Stimulated activated CD8-positive, alpha-beta memory T cell treated with anti-CD3 and anti-CD28 coated beads, Interleukin-4, amount 100 ng/mL, for 1 hour (primary cell): ENCODE measurements at regions not wholly inside any gene's neighbourhood (a gene's known extent, or its start where the extent isn't known, plus 50 kb on each side); places are given as distances from the start of the nearest gene placed in this dataset.

Experiments
- DNase-seq, 2 donors: peaks; one replicate each; pipeline ENCODE4 v3.0.0-alpha.2; 2020; ENCODE audit warnings: low read depth in 2 of 2, low spot score in 1 of 2

GRCh38 chr20:41888434-41888833 is 270.3 kb upstream of the CHD6 start:
- DNase-seq: no peak

DNA sequence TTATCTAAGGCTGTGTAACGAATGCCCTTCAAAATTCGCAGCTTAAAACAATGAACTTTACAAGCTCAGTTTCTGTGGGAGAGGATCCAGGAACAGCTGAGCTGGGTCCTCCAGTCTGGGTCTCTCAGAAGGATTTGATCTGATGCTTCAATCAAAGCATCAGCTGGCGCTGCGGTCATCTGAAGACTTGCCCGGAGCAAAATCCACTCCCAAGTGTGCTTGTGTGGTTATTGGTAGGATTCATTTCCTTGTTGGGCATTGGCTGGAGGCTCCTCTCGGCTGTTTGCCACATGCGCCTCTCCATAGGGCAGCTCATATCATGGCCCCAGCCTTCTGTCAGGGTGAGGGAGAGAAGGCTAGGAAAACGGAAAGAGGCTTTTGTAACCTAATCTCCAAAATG is 269.3 kb upstream of the CHD6 start:
- DNase-seq: no peak

DNA sequence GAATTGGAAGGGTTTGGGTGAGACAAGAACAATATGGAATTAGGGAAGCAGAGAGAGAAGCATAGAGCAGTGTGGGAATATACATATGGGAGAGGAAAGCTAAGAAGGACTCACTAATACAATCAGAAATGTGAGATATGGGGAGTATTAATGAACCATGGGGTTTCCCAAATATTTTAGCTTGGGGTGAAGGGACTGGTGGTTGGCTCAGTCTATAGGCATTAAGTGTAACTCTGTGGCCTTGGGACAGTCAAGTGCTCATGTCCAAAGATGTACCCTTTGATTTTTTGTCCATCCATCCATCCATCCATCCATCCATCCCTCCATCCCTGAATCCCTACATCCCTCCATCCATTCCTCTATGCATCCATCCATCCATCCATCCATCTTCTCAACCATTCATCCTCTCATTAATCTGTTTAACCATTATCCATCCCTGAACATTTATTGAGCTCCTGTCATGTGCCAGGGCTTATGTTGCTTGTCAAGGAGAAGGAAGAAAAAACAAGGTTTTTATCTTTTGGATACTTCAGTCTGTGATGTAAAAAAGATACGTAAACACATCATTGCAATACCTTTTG is 263.4 kb upstream of the CHD6 start:
- DNase-seq: no peak

- DNase-seq: no peak
These were observed 260.9 kb upstream of the CHD6 start for GRCh38 chr20:41879123-41879522.

DNA sequence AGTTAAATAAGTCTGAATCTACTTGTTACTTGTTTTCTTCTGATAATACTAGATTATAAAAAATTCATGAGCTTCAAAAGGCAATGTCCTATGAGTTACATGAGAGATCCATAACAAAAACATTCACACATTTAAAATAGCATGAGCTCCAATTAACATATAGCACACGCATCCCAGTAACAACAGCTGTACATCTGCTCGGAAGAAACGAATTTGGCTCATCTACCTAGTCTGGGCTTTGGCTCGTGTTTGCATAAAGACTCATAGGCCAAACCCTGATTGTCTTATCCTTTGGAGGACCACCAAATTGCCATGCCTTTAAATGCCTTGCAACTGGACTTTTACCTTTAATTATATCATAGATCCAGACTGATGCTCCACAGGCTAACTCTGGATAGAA is 259.7 kb upstream of the CHD6 start:
- no peak for DNase-seq

- no peak for DNase-seq
These were observed 256.5 kb upstream of the CHD6 start for GRCh38 chr20:41874658-41875057.

DNA sequence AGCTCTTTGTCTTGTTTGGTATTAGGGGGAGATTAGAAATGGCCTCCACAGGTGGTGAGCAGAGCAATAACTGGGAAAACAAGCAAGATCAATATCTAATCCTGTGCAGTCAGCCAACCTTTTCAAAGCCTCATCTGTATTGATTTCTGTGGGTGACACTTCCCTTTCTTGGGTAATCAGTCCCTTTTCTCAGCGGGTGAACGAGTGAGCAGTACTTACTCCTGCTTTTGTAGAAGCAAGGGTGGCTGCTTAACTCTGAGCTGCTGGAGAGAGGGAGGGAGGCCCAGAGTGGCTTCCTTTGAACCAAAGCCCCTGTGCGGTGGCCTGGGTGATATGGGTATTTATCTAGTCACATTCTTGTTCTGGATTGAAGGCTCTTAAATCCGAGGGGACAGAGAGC is 254.8 kb upstream of the CHD6 start:
- DNase-seq: no peak

- DNase-seq: no peak
These were observed 252.8 kb upstream of the CHD6 start for GRCh38 chr20:41870869-41871462.

DNA sequence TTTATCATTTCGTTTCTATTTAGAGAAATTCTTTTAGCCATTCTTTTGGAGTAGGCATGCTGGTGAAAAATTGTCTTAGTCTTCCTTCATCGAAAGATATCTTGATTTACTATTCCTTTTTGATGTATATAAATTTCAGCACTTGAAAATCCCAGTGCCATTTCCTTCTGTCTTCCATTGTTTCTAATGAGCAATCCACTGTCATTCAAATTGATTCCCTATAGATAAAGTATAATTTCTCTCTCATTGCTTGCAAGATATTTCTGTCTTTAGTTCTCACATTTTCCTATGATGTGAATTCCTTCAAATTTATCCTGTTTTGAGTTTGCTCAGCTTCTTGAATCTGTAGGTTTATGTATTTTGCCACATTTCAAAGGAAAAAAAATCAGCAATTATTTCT is 251.1 kb upstream of the CHD6 start:
- DNase-seq: no peak

GRCh38 chr20:41865938-41866337 is 247.8 kb upstream of the CHD6 start:
- no peak for DNase-seq

DNA sequence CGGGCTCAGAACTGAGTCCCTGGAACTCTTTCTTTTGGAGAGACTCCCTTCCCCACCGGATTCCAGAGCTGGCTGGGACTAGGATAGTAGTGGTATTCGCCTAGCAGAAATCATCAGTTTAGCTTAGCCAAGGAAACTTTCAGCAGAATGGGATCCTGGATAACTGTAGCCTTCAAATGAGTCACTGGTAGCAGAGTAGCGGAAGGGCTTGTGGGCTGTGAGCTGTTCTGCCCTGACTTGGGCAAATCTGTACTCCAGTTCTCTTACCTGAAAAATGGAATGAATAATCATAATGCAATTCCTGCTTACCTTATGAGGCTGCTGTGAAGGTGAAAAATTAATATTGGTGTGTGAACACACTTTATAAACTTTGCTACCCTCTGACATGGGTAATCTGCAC is 244.3 kb upstream of the CHD6 start:
- no peak for DNase-seq

DNA sequence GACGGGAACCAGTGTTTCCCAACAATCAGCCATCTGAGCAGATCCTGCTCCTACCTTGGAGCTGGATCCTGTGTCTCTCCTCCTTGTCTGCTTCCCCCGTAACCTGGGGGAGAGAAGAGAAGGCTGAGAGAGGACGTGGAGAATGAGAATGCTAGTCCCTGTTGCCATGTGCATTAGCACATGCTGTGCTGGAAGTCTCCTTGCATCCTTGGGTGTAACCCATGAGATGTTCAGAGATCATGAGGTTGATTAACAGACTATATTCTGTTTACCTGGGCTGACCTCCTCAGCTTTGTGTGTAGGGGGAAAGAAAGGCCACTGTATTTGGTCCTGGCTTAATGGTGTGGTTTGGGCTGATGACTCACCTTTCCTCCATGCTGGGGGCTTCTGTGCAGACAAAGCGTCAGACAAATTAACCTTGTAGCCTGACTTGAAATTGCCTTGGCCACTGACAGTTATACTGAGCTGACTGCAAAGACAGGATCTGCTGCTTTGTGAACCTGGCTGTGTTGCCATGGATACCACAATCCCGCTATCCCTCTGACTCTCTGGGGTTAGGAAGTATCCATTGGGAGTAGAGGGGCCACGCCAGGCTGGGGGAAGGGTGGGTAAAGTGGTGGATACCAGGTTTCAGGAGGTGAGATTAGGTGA is 243.7 kb upstream of the CHD6 start:
- DNase-seq: no peak

DNA sequence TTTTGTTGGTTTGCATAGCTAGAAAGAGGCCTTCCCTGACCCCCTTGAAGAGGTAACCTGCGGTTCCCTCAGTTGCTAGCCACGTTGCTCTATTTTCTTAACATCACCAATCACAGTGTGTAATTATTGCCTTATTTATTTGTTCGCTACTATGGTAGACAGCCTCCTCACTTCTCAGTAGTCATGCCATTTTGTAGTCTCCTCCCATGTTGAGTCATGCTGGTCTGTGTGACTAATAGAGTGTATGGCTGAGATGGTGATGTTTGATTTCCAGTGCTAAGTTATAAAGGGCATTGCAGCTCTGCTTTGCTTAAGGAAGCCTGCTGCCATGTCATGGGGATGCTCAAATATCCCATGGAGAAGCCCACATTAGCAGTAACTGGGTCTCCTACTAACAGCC is 236.6 kb upstream of the CHD6 start:
- no peak for DNase-seq

DNA sequence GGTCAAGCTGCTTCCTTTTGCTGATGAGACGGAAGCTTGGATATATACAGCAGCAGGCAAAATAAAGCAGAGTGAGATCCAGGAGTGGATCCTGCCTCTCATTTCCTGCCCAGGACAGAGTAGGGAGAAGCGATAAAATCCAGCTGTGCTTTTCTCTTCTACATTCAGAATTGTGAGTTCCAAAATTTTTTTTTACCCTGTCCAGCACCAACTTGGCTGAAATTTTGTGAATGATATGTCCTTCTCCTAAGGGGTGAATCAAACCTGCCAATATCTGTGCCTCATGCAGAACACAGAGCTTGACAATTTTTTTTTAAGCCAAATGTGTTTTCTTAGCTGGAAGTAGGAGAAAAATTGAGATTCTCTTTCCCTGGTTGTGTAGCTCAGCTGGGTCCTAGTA is 235.6 kb upstream of the CHD6 start:
- no peak for DNase-seq

DNA sequence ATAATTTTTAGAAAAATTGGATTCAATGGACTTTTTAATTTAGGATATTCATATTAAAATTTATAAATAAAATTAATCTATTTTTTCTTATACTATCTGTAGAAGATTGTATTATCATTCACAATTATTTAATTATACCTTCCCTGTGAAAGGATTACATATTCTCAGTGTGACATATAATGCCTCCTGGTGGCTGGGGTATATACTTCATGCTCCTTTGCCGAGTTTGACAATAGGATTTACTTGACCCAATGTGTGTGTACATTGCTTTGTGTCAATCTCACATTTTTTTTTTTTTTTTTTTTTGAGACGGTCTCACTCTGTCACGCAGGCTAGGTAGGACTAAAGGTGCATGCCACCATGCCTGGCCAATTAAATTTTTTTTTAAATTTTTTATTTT is 230.0 kb upstream of the CHD6 start:
- no peak for DNase-seq

DNA sequence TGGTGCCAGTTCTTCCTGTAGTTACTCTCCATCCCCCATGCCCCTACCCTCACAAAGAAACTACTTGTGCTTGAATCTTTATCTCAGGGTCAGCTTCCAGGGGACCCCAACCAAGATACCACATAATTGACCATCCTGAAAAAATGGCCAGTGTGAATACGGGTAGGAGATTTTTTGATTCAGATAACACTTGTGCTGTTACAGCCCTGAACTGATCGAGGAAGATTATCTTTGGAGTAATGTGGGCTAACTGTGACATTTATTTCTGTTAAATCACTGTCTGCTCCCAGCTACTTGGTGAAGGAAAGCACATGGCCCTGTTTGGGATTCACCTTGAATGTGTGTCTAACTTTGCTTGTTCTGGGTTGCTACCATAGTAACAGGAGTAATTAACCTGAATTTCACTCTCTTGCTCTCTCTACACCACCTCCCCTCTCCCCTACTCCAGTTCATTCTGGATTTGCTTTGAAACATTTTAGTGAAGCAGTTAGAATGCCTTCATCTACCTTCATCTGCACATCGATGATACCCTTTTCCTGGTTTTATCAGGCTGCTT is 219.6 kb upstream of the CHD6 start:
- no peak for DNase-seq

DNA sequence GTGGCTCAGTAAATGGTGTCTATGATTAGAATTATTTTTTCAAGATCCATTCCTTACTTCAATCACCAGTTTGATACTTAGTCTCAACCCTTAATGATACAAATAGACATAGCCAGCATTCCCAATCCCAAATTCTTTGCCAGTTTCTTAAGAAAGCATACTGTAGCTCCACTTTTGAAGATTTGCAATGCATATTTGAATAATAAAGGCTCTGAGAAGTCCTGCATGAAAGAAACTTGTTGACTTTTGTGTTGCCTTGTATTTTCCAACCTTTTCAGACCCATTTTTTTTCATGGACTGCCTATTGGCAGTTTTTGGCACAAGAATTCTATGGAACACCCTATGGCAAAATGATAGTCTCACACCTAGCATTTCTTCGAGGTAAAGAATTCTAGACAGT is 215.6 kb upstream of the CHD6 start:
- DNase-seq: no peak

- no peak for DNase-seq
These were observed 212.5 kb upstream of the CHD6 start for GRCh38 chr20:41830702-41831101.

DNA sequence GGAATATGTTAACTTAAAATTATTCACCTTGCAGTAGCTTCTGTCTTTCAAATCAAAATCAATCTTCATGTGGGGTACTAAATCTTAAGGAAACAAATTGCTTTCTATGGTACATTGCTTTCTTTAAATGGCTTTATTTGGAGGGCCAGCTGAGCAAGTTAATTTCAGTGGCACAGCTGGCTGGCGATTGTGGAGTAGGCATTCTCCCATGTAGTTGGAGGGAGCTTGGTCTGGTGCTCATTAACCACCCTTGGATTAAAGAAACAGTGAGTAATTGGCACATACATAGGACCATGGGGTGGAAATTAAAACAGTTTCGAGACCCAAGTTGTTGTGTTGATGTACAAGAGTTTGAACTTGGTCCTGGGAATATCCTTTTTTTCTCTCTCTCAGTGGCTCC is 201.3 kb upstream of the CHD6 start:
- DNase-seq: no peak

- no peak for DNase-seq
These were observed 200.8 kb upstream of the CHD6 start for GRCh38 chr20:41818991-41819390.

DNA sequence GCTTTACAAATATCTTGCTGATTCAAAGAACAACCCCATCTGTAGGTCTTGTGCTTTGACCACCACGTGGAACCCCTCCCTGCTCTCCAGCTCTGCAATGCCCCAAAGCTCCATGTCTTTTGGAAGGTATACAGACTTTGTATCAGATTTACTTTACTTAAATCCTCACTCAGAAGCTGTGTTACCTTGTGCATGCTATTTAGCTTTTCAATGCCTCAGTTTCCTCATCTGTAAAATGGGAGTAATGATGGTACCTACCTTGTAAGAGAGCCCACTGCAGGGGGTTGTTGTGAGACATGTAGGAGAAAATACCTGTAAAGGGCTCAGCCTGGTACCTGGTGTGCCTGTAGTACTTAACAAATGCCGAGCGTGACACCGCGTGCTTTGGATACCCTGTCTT is 200.2 kb upstream of the CHD6 start:
- no peak for DNase-seq

DNA sequence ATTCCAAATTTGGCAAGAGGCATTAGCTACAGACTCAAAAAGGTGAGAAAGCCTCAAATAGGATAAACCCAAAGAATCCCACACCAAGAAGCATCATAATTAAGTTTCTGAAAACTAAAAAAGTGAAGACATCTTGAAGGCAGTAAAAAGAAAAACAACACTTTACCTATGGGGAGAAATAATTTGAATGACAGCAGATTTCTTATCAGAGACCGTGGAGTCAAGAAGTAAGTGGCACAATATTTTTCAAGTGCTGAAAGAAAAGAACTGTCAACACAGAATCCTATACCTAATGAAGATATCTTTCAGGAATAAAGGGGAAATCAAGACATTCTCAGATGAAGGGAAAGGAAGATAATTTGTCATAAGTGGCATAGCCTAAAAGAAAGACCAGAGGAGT is 193.3 kb upstream of the CHD6 start:
- DNase-seq: no peak

DNA sequence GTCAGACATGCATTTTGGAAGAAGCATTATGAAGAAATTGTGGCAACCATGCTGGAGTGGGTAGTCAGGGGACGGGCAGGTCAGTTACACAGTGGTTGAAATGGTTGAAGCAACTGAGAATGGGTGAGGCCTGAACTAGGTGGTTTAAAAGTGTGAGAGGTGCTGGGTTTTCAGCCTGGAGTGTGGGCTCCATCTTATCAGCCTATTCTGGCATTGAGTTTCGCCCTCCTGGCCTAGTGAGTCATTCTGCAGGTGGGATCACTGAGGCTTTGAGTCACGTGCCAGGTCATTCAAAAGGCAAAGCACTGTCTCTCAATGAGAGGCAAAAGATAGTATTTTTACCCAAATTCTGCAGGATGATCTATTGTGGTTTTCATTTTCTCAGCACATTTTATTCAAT is 181.9 kb upstream of the CHD6 start:
- no peak for DNase-seq
